ENCODE measurements at regions not wholly inside any gene's neighbourhood (a gene's known extent, or its start where the extent isn't known, plus 50 kb on each side); places are given as distances from the start of the nearest gene placed in this dataset.

DNA sequence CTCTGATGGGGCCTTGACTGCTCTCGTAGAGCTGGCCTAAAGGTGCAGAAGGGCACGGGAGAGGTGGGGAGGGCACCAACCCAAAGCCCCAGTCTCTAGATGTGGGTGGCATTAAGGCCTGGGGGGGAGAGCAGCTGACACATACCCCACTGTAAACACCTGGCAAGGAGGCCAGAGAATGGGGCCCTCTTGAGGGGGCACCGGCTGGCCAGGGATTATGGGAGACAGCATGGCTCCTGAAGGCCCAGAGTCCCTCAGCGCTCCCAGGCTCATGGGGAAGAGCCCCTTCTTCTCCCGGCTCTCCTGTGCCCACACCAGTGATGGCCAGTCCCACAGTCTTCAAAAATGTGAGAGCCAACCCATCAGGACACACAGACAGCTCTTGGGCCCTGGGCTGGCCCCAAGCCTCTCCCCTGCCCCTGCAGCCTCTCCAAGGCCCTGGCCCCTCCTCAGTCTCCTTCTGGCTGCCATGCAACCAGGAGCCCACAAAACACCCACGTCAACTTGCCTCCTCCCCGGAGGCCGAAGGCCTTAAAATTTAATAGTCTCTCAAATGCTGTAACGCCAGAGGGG lies 58.2 kb upstream of the FOXP4 start:
- TF ChIP-seq, protein P1, sequence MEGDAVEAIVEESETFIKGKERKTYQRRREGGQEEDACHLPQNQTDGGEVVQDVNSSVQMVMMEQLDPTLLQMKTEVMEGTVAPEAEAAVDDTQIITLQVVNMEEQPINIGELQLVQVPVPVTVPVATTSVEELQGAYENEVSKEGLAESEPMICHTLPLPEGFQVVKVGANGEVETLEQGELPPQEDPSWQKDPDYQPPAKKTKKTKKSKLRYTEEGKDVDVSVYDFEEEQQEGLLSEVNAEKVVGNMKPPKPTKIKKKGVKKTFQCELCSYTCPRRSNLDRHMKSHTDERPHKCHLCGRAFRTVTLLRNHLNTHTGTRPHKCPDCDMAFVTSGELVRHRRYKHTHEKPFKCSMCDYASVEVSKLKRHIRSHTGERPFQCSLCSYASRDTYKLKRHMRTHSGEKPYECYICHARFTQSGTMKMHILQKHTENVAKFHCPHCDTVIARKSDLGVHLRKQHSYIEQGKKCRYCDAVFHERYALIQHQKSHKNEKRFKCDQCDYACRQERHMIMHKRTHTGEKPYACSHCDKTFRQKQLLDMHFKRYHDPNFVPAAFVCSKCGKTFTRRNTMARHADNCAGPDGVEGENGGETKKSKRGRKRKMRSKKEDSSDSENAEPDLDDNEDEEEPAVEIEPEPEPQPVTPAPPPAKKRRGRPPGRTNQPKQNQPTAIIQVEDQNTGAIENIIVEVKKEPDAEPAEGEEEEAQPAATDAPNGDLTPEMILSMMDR (IDR thresholded peaks at IDR 0.05; ENCODE audit: insufficient read depth, low read depth, low read length): no peak
- TF ChIP-seq EZH2 (IDR thresholded peaks at IDR 0.05; ENCODE audit: insufficient read depth, low read length): no peak

Measured in astrocyte (in vitro differentiated cells and primary cell).